ENCODE measurements at regions not wholly inside any gene's neighbourhood (a gene's known extent, or its start where the extent isn't known, plus 50 kb on each side); places are given as distances from the start of the nearest gene placed in this dataset.

GRCh38 chr3:72458375-72458774 is 389.9 kb downstream of the SHQ1 start:
- Mint-ChIP-seq H3K4me3 (no peak overlapping the region), H3K27ac (no peak overlapping the region), H3K27me3 (peaks cover 40% of the 10 kb centered on the region), H3K4me1 (peaks cover 3 to 10% (median 5%) of the 10 kb centered on the region in 4 donors), H3K36me3 (no peaks in the 10 kb centered on the region), H3K9me3 (no peaks in the 10 kb centered on the region)
- no peaks in the 10 kb centered on the region for H3K36me3 ChIP-seq (ENCODE audit: control insufficient read depth, insufficient read depth, low read length)
- no peak overlapping the region for H3K4me3 ChIP-seq (ENCODE audit: low read depth, low read length)
- H3K4me1 ChIP-seq (ENCODE audit: control insufficient read depth, insufficient read depth, low read length, poor library complexity, severe bottlenecking) = no peaks in the 10 kb centered on the region
- peaks cover 3% of the 10 kb centered on the region for H3K27me3 ChIP-seq (ENCODE audit: control insufficient read depth, insufficient read depth, low read length)
- no peak for DNase-seq
- no peaks in the 10 kb centered on the region for H3K9me3 ChIP-seq (ENCODE audit: control insufficient read depth in 2 of 2, low read length in 2 of 2)
- no peak for ATAC-seq (ENCODE audit: low read depth in 2 of 2)
- no peak overlapping the region for H3K27ac ChIP-seq (ENCODE audit: insufficient read depth, low read length, poor library complexity, severe bottlenecking)

GRCh38 chr3:72454441-72454840 is 393.8 kb downstream of the SHQ1 start:
- ATAC-seq (ENCODE audit: low read depth in 2 of 2) = no peak
- Mint-ChIP-seq H3K4me3 (no peak overlapping the region), H3K27me3 (peaks cover 55% of the 10 kb centered on the region)

GRCh38 chr3:72453706-72454105 is 394.5 kb downstream of the SHQ1 start:
- Mint-ChIP-seq H3K4me3 (no peak overlapping the region), H3K36me3 (no peaks in the 10 kb centered on the region), H3K27ac (no peak overlapping the region), H3K9me3 (no peaks in the 10 kb centered on the region), H3K4me1 (peaks cover 3 to 9% (median 5%) of the 10 kb centered on the region in 4 donors), H3K27me3 (peaks cover 55% of the 10 kb centered on the region)
- Histone ChIP-seq H3K4me1 (ENCODE audit: control insufficient read depth, insufficient read depth, low read length, poor library complexity, severe bottlenecking) (no peaks in the 10 kb centered on the region), H3K27me3 (ENCODE audit: control insufficient read depth, insufficient read depth, low read length) (peaks cover 15% of the 10 kb centered on the region), H3K36me3 (ENCODE audit: control insufficient read depth, insufficient read depth, low read length) (no peaks in the 10 kb centered on the region), H3K27ac (ENCODE audit: insufficient read depth, low read length, poor library complexity, severe bottlenecking) (no peak overlapping the region), H3K4me3 (ENCODE audit: low read depth, low read length) (no peak overlapping the region), H3K9me3 (ENCODE audit: control insufficient read depth in 2 of 2, low read length in 2 of 2) (no peaks in the 10 kb centered on the region)
- DNase-seq (no peak), ATAC-seq (ENCODE audit: low read depth in 2 of 2) (no peak)

More at GRCh38 chr3:72454441-72454840, 393.8 kb downstream of the SHQ1 start:
- no peak for DNase-seq
- H3K4me3 ChIP-seq (ENCODE audit: low read depth, low read length) = no peak overlapping the region
- no peaks in the 10 kb centered on the region for H3K9me3 ChIP-seq (ENCODE audit: control insufficient read depth in 2 of 2, low read length in 2 of 2)
- no peak overlapping the region for H3K27ac Mint-ChIP-seq
- H3K27ac ChIP-seq (ENCODE audit: insufficient read depth, low read length, poor library complexity, severe bottlenecking) = no peak overlapping the region
- H3K36me3 ChIP-seq (ENCODE audit: control insufficient read depth, insufficient read depth, low read length) = no peaks in the 10 kb centered on the region
- H3K9me3 Mint-ChIP-seq = no peaks in the 10 kb centered on the region
- no peaks in the 10 kb centered on the region for H3K4me1 ChIP-seq (ENCODE audit: control insufficient read depth, insufficient read depth, low read length, poor library complexity, severe bottlenecking)
- peaks cover 15% of the 10 kb centered on the region for H3K27me3 ChIP-seq (ENCODE audit: control insufficient read depth, insufficient read depth, low read length)
- no peaks in the 10 kb centered on the region for H3K36me3 Mint-ChIP-seq
- H3K4me1 Mint-ChIP-seq = peaks cover 3 to 9% (median 5%) of the 10 kb centered on the region in 4 donors

GRCh38 chr3:72452745-72453144 is 395.5 kb downstream of the SHQ1 start:
- peaks cover 15% of the 10 kb centered on the region for H3K27me3 ChIP-seq (ENCODE audit: control insufficient read depth, insufficient read depth, low read length)
- peak overlapping the region in 1 of 4 donors; percentile 7 for H3K4me3 Mint-ChIP-seq
- ATAC-seq (ENCODE audit: low read depth in 2 of 2) (no peak), DNase-seq (no peak)
- H3K4me1 Mint-ChIP-seq = peaks cover 3 to 9% (median 5%) of the 10 kb centered on the region in 4 donors
- H3K27ac Mint-ChIP-seq = no peak overlapping the region
- H3K36me3 ChIP-seq (ENCODE audit: control insufficient read depth, insufficient read depth, low read length) = no peaks in the 10 kb centered on the region
- no peak overlapping the region for H3K27ac ChIP-seq (ENCODE audit: insufficient read depth, low read length, poor library complexity, severe bottlenecking)
- H3K4me1 ChIP-seq (ENCODE audit: control insufficient read depth, insufficient read depth, low read length, poor library complexity, severe bottlenecking) = no peaks in the 10 kb centered on the region
- no peaks in the 10 kb centered on the region for H3K9me3 Mint-ChIP-seq
- no peaks in the 10 kb centered on the region for H3K36me3 Mint-ChIP-seq
- H3K27me3 Mint-ChIP-seq = peaks cover 49% of the 10 kb centered on the region
- H3K9me3 ChIP-seq (ENCODE audit: control insufficient read depth in 2 of 2, low read length in 2 of 2) = no peaks in the 10 kb centered on the region
- H3K4me3 ChIP-seq (ENCODE audit: low read depth, low read length) = no peak overlapping the region

GRCh38 chr3:72451841-72452240 is 396.4 kb downstream of the SHQ1 start:
- H3K36me3 ChIP-seq (ENCODE audit: control insufficient read depth, insufficient read depth, low read length) = no peaks in the 10 kb centered on the region
- H3K27ac Mint-ChIP-seq = no peak overlapping the region
- peaks cover 3 to 9% (median 5%) of the 10 kb centered on the region in 4 donors for H3K4me1 Mint-ChIP-seq
- H3K4me3 ChIP-seq (ENCODE audit: low read depth, low read length) = no peak overlapping the region
- H3K27me3 ChIP-seq (ENCODE audit: control insufficient read depth, insufficient read depth, low read length) = peaks cover 15% of the 10 kb centered on the region
- no peak for DNase-seq
- no peaks in the 10 kb centered on the region for H3K4me1 ChIP-seq (ENCODE audit: control insufficient read depth, insufficient read depth, low read length, poor library complexity, severe bottlenecking)
- no peaks in the 10 kb centered on the region for H3K9me3 Mint-ChIP-seq
- ATAC-seq (ENCODE audit: low read depth in 2 of 2) = no peak
- H3K4me3 Mint-ChIP-seq = peak overlapping the region in 1 of 4 donors; percentile 7
- H3K9me3 ChIP-seq (ENCODE audit: control insufficient read depth in 2 of 2, low read length in 2 of 2) = no peaks in the 10 kb centered on the region
- H3K36me3 Mint-ChIP-seq = no peaks in the 10 kb centered on the region
- H3K27ac ChIP-seq (ENCODE audit: insufficient read depth, low read length, poor library complexity, severe bottlenecking) = no peak overlapping the region
- H3K27me3 Mint-ChIP-seq = peaks cover 46% of the 10 kb centered on the region

GRCh38 chr3:72449551-72449950 is 398.7 kb downstream of the SHQ1 start:
- H3K9me3 ChIP-seq (ENCODE audit: control insufficient read depth in 2 of 2, low read length in 2 of 2) = no peaks in the 10 kb centered on the region
- no peak overlapping the region for H3K4me3 ChIP-seq (ENCODE audit: low read depth, low read length)
- Mint-ChIP-seq H3K27ac (no peak overlapping the region), H3K4me3 (peak overlapping the region in 1 of 4 donors; percentile 79), H3K27me3 (peaks cover 42% of the 10 kb centered on the region), H3K36me3 (no peaks in the 10 kb centered on the region), H3K4me1 (peaks cover 11 to 22% (median 14%) of the 10 kb centered on the region in 4 donors), H3K9me3 (peaks cover 0 to 1% (median 0%) of the 10 kb centered on the region in 7 donors)
- H3K27ac ChIP-seq (ENCODE audit: insufficient read depth, low read length, poor library complexity, severe bottlenecking) = no peak overlapping the region
- H3K36me3 ChIP-seq (ENCODE audit: control insufficient read depth, insufficient read depth, low read length) = no peaks in the 10 kb centered on the region
- H3K4me1 ChIP-seq (ENCODE audit: control insufficient read depth, insufficient read depth, low read length, poor library complexity, severe bottlenecking) = peaks cover 16% of the 10 kb centered on the region
- ATAC-seq (ENCODE audit: low read depth in 2 of 2) (no peak), DNase-seq (no peak)
- peaks cover 15% of the 10 kb centered on the region for H3K27me3 ChIP-seq (ENCODE audit: control insufficient read depth, insufficient read depth, low read length)

GRCh38 chr3:72448858-72449257 is 399.4 kb downstream of the SHQ1 start:
- Histone ChIP-seq H3K4me3 (ENCODE audit: low read depth, low read length) (no peak overlapping the region), H3K27me3 (ENCODE audit: control insufficient read depth, insufficient read depth, low read length) (peaks cover 15% of the 10 kb centered on the region), H3K27ac (ENCODE audit: insufficient read depth, low read length, poor library complexity, severe bottlenecking) (no peak overlapping the region), H3K36me3 (ENCODE audit: control insufficient read depth, insufficient read depth, low read length) (no peaks in the 10 kb centered on the region), H3K4me1 (ENCODE audit: control insufficient read depth, insufficient read depth, low read length, poor library complexity, severe bottlenecking) (peaks cover 23% of the 10 kb centered on the region), H3K9me3 (ENCODE audit: control insufficient read depth in 2 of 2, low read length in 2 of 2) (no peaks in the 10 kb centered on the region)
- no peak for DNase-seq
- H3K27ac Mint-ChIP-seq = no peak overlapping the region
- H3K36me3 Mint-ChIP-seq = peaks cover under 1% of the 10 kb centered on the region
- H3K4me1 Mint-ChIP-seq = peaks cover 18 to 29% (median 21%) of the 10 kb centered on the region in 4 donors
- peak overlapping the region in 1 of 4 donors; percentile 83 for H3K4me3 Mint-ChIP-seq
- peaks cover 0 to 1% (median 0%) of the 10 kb centered on the region in 7 donors for H3K9me3 Mint-ChIP-seq
- ATAC-seq (ENCODE audit: low read depth in 2 of 2) = no peak
- peaks cover 42% of the 10 kb centered on the region for H3K27me3 Mint-ChIP-seq

- H3K4me3 Mint-ChIP-seq = peak overlapping the region; percentile 78 to 87 (median 81)
- no peaks in the 10 kb centered on the region for H3K36me3 ChIP-seq (ENCODE audit: control insufficient read depth, insufficient read depth, low read length)
- H3K9me3 ChIP-seq (ENCODE audit: control insufficient read depth in 2 of 2, low read length in 2 of 2) = no peaks in the 10 kb centered on the region
- H3K27ac ChIP-seq (ENCODE audit: insufficient read depth, low read length, poor library complexity, severe bottlenecking) = no peak overlapping the region
- H3K4me3 ChIP-seq (ENCODE audit: low read depth, low read length) = no peak overlapping the region
- DNase-seq (no peak), ATAC-seq (ENCODE audit: low read depth in 2 of 2) (no peak)
- H3K27me3 ChIP-seq (ENCODE audit: control insufficient read depth, insufficient read depth, low read length) = peaks cover 15% of the 10 kb centered on the region
- H3K4me1 ChIP-seq (ENCODE audit: control insufficient read depth, insufficient read depth, low read length, poor library complexity, severe bottlenecking) = peaks cover 27% of the 10 kb centered on the region
- H3K36me3 Mint-ChIP-seq = peaks cover 5% of the 10 kb centered on the region
- peaks cover 42% of the 10 kb centered on the region for H3K27me3 Mint-ChIP-seq
- H3K27ac Mint-ChIP-seq = peak overlapping the region; percentile 2 to 31 (median 13)
- peaks cover 0 to 1% (median 0%) of the 10 kb centered on the region in 7 donors for H3K9me3 Mint-ChIP-seq
- peaks cover 23 to 33% (median 26%) of the 10 kb centered on the region in 4 donors for H3K4me1 Mint-ChIP-seq
Observed at GRCh38 chr3:72448375-72448823, 399.8 kb downstream of the SHQ1 start.
